SK-N-SH (cell line): ENCODE measurements at regions not wholly inside any gene's neighbourhood (a gene's known extent, or its start where the extent isn't known, plus 50 kb on each side); places are given as distances from the start of the nearest gene placed in this dataset.

ENCODE experiments used
- CTCF ChIA-PET: fragments of 300-600, 350-600 bp; formaldehyde crosslinking; extraction: SDS; loops from one replicate; lab custom pipeline; 2021; lab: Yijun Ruan, JAX
- POLR2A ChIA-PET: fragments of 350-600 bp; sonication (Branson Sonifier 250); formaldehyde crosslinking; extraction: SDS; loops from one replicate; lab custom pipeline; 2020; ENCODE audit warnings: antibody characterized with exemption, inconsistent platforms; lab: Yijun Ruan, JAX
- DNase-seq: peaks from one replicate; pipeline ENCODE4 v3.0.0; 2012
- H2AFZ ChIP-seq: fragments of 200-600 bp; sonication (generic); 2 replicates; pipeline ENCODE4 v1.8.1; 2016; ENCODE audit warnings: antibody characterized with exemption, mild to moderate bottlenecking, low read depth
- H3F3A ChIP-seq: fragments of 200-600 bp; sonication (generic); replicated peaks from 2 replicates; pipeline ENCODE3; 2016; ENCODE audit warnings: antibody characterized with exemption, mild to moderate bottlenecking; ENCODE audit not compliant: insufficient read depth
- H3K27ac ChIP-seq, 2 experiments: fragments of 200-500 bp in 1 of 2; fragments of 200-600 bp in 1 of 2; sonication (Bioruptor generic) in 1 of 2; sonication (generic), shearing (Covaris generic) in 1 of 2; 2 replicates each; pipeline versions ENCODE4 v1.5.1 to v1.6.1; 2014 to 2016; ENCODE audit warnings: low read depth in 2 of 2, inconsistent platforms in 1 of 2, low read length in 1 of 2, mild to moderate bottlenecking in 1 of 2, mixed read lengths in 1 of 2
- H3K27me3 ChIP-seq: fragments of 200-600 bp; sonication (generic), shearing (Covaris generic); 2 replicates; pipeline ENCODE4 v1.6.1; 2016; ENCODE audit warnings: mixed run types; ENCODE audit not compliant: insufficient read depth
- H3K36me3 ChIP-seq, 2 experiments: fragments of 200-500 bp in 1 of 2; fragments of 200-600 bp in 1 of 2; sonication (Bioruptor generic) in 1 of 2; sonication (generic) in 1 of 2; replicated peaks in 1 of 2; 2 replicates each; pipeline versions ENCODE3 to v1.5.1; 2014 to 2016; ENCODE audit warnings: low read length in 1 of 2, mild to moderate bottlenecking in 1 of 2; ENCODE audit not compliant: insufficient read depth in 2 of 2, control insufficient read depth in 1 of 2
- H3K4me1 ChIP-seq, 2 experiments: fragments of 200-500 bp in 1 of 2; fragments of 200-600 bp in 1 of 2; sonication (Bioruptor generic) in 1 of 2; sonication (generic), shearing (Covaris generic) in 1 of 2; 2 replicates each; pipeline versions ENCODE4 v1.5.1 to v1.6.1; 2014 to 2016; ENCODE audit warnings: low read depth in 1 of 2, low read length in 1 of 2, mixed run types in 1 of 2; ENCODE audit not compliant: insufficient read depth in 2 of 2, control insufficient read depth in 1 of 2
- H3K4me2 ChIP-seq: fragments of 200-600 bp; sonication (generic), shearing (Covaris generic); 2 replicates; pipeline ENCODE4 v1.6.1; 2017; ENCODE audit warnings: mixed run types
- H3K4me3 ChIP-seq, 2 experiments: fragments of 200-500 bp in 1 of 2; fragments of 200-600 bp in 1 of 2; sonication (Bioruptor generic) in 1 of 2; sonication (generic), shearing (Covaris generic) in 1 of 2; 2 replicates each; pipeline versions ENCODE4 v1.5.1 to v1.8.1; 2014 to 2016; ENCODE audit warnings: low read depth in 2 of 2, inconsistent platforms in 1 of 2, low read length in 1 of 2, mild to moderate bottlenecking in 1 of 2, mixed read lengths in 1 of 2, moderate library complexity in 1 of 2
- H3K79me2 ChIP-seq: fragments of 200-600 bp; sonication (generic); 2 replicates; pipeline ENCODE4 v1.8.1; 2017; ENCODE audit warnings: mild to moderate bottlenecking; ENCODE audit not compliant: insufficient read depth
- H3K9ac ChIP-seq: fragments of 200-600 bp; sonication (generic); 2 replicates; pipeline ENCODE4 v1.6.1; 2017; ENCODE audit warnings: mixed run types
- H3K9me2 ChIP-seq: fragments of 200-600 bp; sonication (generic); 2 replicates; pipeline ENCODE4 v1.6.1; 2017; ENCODE audit warnings: mixed run types
- H3K9me3 ChIP-seq: fragments of 200-600 bp; sonication (generic); 2 replicates; pipeline ENCODE4 v1.6.1; 2017; ENCODE audit warnings: mixed run types, mild to moderate bottlenecking, moderate library complexity
- H4K20me1 ChIP-seq: fragments of 200-600 bp; sonication (generic); 2 replicates; pipeline ENCODE4 v1.6.1; 2017; ENCODE audit warnings: mild to moderate bottlenecking, mixed run types; ENCODE audit not compliant: insufficient read depth
- CHD2 ChIP-seq: fragments of 150-350 bp; IDR thresholded peaks from 2 replicates; pipeline ENCODE4 v1.6.1; 2018; ENCODE audit warnings: low read length; ENCODE audit not compliant: partially characterized antibody
- FOSL2 ChIP-seq: IDR thresholded peaks from 2 replicates; pipeline ENCODE4 v1.4.0; 2012; ENCODE audit warnings: low read depth, mild to moderate bottlenecking, moderate library complexity, borderline replicate concordance
- FOXM1 ChIP-seq: IDR thresholded peaks from 2 replicates; pipeline ENCODE4 v1.4.0; 2012; ENCODE audit warnings: low read depth, mild to moderate bottlenecking
- GABPA ChIP-seq: IDR thresholded peaks from 2 replicates; pipeline ENCODE4 v1.4.0; 2012; ENCODE audit warnings: low read depth, mild to moderate bottlenecking
- MXI1 ChIP-seq: IDR thresholded peaks from 2 replicates; pipeline ENCODE4 v1.6.1; 2012; ENCODE audit warnings: mild to moderate bottlenecking, low read depth, low read length, improper control_type of control experiment
- NFIC ChIP-seq: IDR thresholded peaks from 2 replicates; pipeline ENCODE4 v1.4.0; 2012; ENCODE audit warnings: borderline replicate concordance
- NRF1 ChIP-seq: IDR thresholded peaks from 2 replicates; pipeline ENCODE4 v1.6.1; 2012; ENCODE audit warnings: low read depth, mild to moderate bottlenecking, low read length
- PBX3 ChIP-seq: IDR thresholded peaks from 2 replicates; pipeline ENCODE4; 2012
- RFX5 ChIP-seq: IDR thresholded peaks from 2 replicates; pipeline ENCODE4 v1.6.1; 2012; ENCODE audit warnings: mild to moderate bottlenecking, improper control_type of control experiment, low read length
- RXRA ChIP-seq: IDR thresholded peaks from 2 replicates; pipeline ENCODE4 v1.4.0; 2012; ENCODE audit warnings: low read depth, mild to moderate bottlenecking, borderline replicate concordance
- TAF1 ChIP-seq: IDR thresholded peaks from 2 replicates; pipeline ENCODE4 v1.6.1; 2012; ENCODE audit warnings: low read depth, mild to moderate bottlenecking, low read length, moderate library complexity, borderline replicate concordance
- TCF12 ChIP-seq: IDR thresholded peaks from 2 replicates; pipeline ENCODE4 v1.4.0; 2012
- TEAD4 ChIP-seq: IDR thresholded peaks from 2 replicates; pipeline ENCODE4 v1.4.0; 2012; ENCODE audit warnings: mild to moderate bottlenecking, borderline replicate concordance; ENCODE audit not compliant: insufficient read depth
- YY1 ChIP-seq: IDR thresholded peaks from 2 replicates; pipeline ENCODE4 v1.4.0; 2012; ENCODE audit warnings: low read depth, mild to moderate bottlenecking
- WGBS: methylation state at CpG from one replicate; pipeline ENCODE4 v1.1.6; 2017; ENCODE audit warnings: low lambda C conversion rate; 5-methylcytosine and 5-hydroxymethylcytosine counted together
- TF ChIP-seq, protein P1 (sequence below): fragments of 150-350 bp; IDR thresholded peaks from 2 replicates; pipeline ENCODE4 v1.6.1; 2016; ENCODE audit warnings: mild to moderate bottlenecking, low read depth, low read length
- TF ChIP-seq, protein P2 (sequence below): fragments of 150-350 bp; IDR thresholded peaks from 2 replicates; pipeline ENCODE4 v1.6.1; 2017; ENCODE audit warnings: antibody characterized with exemption, low read length, low read depth, borderline replicate concordance
- TF ChIP-seq, protein P3 (sequence below): IDR thresholded peaks from 2 replicates; pipeline ENCODE4 v1.6.1; 2012; ENCODE audit warnings: mild to moderate bottlenecking, low read depth, low read length, moderate library complexity

- Histone ChIP-seq H3K79me2 (no peaks in the 10 kb centered on the region), H3K4me1 (no peaks in the 10 kb centered on the region), H3K4me3 (no peak overlapping the region), H3F3A (no peaks in the 10 kb centered on the region), H3K9me2 (no peaks in the 10 kb centered on the region), H3K9me3 (no peaks in the 10 kb centered on the region), H2AFZ (no peak overlapping the region), H3K36me3 (no peaks in the 10 kb centered on the region), H4K20me1 (no peaks in the 10 kb centered on the region), H3K9ac (no peak overlapping the region), H3K27ac (no peak overlapping the region), H3K4me2 (no peak overlapping the region), H3K27me3 (no peaks in the 10 kb centered on the region)
- DNase-seq = no peak
- 47% methylated on average over 3 of the region's 3 CpGs for WGBS
- ChIA-PET CTCF (no interaction called here), POLR2A (no interaction called here)
- TF ChIP-seq NRF1 (no peak), GABPA (no peak), FOSL2 (no peak), TEAD4 (no peak), RXRA (no peak), TAF1 (no peak)
- TF ChIP-seq, protein P1, sequence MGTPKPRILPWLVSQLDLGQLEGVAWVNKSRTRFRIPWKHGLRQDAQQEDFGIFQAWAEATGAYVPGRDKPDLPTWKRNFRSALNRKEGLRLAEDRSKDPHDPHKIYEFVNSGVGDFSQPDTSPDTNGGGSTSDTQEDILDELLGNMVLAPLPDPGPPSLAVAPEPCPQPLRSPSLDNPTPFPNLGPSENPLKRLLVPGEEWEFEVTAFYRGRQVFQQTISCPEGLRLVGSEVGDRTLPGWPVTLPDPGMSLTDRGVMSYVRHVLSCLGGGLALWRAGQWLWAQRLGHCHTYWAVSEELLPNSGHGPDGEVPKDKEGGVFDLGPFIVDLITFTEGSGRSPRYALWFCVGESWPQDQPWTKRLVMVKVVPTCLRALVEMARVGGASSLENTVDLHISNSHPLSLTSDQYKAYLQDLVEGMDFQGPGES = no peak
Measured at GRCh38 chr15:97870771-97871170, 89.7 kb upstream of the ARRDC4 start.

DNA sequence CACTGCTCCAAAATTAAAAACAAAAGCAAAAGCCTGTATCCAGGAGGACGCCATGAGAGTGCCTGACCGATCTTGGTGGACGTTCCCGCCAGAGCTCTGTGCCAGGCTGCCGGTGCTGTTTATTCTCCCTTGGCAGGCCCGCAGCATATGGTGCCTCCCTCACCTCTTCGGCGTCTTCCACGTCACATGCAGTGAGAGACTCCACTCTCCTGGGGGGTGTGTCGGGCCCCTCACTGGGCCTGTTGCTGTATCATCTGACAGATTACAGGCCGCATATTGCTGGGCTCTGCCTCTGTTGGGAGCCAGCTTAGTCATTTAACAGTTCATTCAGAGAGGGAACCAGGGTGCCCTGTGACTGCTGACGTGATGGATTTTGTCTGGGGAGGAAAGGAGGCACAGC is 86.4 kb upstream of the ARRDC4 start:
- TF ChIP-seq FOXM1 = no peak
- no peak for TF ChIP-seq TCF12
- no peak for TF ChIP-seq YY1
- TF ChIP-seq CHD2 = no peak
- TF ChIP-seq FOSL2 = no peak
- TF ChIP-seq, protein P2, sequence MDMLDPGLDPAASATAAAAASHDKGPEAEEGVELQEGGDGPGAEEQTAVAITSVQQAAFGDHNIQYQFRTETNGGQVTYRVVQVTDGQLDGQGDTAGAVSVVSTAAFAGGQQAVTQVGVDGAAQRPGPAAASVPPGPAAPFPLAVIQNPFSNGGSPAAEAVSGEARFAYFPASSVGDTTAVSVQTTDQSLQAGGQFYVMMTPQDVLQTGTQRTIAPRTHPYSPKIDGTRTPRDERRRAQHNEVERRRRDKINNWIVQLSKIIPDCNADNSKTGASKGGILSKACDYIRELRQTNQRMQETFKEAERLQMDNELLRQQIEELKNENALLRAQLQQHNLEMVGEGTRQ = no peak
- no peak for TF ChIP-seq RXRA
- no peak for TF ChIP-seq NFIC
- TF ChIP-seq MXI1 = no peak
- TF ChIP-seq, protein P1 = no peak
- TF ChIP-seq, protein P3, sequence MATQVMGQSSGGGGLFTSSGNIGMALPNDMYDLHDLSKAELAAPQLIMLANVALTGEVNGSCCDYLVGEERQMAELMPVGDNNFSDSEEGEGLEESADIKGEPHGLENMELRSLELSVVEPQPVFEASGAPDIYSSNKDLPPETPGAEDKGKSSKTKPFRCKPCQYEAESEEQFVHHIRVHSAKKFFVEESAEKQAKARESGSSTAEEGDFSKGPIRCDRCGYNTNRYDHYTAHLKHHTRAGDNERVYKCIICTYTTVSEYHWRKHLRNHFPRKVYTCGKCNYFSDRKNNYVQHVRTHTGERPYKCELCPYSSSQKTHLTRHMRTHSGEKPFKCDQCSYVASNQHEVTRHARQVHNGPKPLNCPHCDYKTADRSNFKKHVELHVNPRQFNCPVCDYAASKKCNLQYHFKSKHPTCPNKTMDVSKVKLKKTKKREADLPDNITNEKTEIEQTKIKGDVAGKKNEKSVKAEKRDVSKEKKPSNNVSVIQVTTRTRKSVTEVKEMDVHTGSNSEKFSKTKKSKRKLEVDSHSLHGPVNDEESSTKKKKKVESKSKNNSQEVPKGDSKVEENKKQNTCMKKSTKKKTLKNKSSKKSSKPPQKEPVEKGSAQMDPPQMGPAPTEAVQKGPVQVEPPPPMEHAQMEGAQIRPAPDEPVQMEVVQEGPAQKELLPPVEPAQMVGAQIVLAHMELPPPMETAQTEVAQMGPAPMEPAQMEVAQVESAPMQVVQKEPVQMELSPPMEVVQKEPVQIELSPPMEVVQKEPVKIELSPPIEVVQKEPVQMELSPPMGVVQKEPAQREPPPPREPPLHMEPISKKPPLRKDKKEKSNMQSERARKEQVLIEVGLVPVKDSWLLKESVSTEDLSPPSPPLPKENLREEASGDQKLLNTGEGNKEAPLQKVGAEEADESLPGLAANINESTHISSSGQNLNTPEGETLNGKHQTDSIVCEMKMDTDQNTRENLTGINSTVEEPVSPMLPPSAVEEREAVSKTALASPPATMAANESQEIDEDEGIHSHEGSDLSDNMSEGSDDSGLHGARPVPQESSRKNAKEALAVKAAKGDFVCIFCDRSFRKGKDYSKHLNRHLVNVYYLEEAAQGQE = no peak
- no peak for TF ChIP-seq PBX3
- TF ChIP-seq NRF1 = no peak
- no peak for TF ChIP-seq RFX5
- H3K36me3 ChIP-seq = no peaks in the 10 kb centered on the region
- H3K4me3 ChIP-seq = no peak overlapping the region
- H2AFZ ChIP-seq = no peak overlapping the region
- no peaks in the 10 kb centered on the region for H3K9me2 ChIP-seq
- H3K27me3 ChIP-seq = no peaks in the 10 kb centered on the region
- H4K20me1 ChIP-seq = no peaks in the 10 kb centered on the region
- no peaks in the 10 kb centered on the region for H3F3A ChIP-seq
- H3K79me2 ChIP-seq = no peaks in the 10 kb centered on the region
- no peaks in the 10 kb centered on the region for H3K9me3 ChIP-seq
- no peaks in the 10 kb centered on the region for H3K4me1 ChIP-seq
- ChIA-PET CTCF (no interaction called here), POLR2A (no interaction called here)
- DNase-seq = no peak
- 26% methylated on average over 12 of the region's 12 CpGs for WGBS
- no peak overlapping the region for H3K9ac ChIP-seq
- H3K4me2 ChIP-seq = no peak overlapping the region; the same call in 1 of the 2 replicates
- no peak overlapping the region for H3K27ac ChIP-seq
